Thyroid gland (tissue), 4 donors: ENCODE measurements at regions not wholly inside any gene's neighbourhood (a gene's known extent, or its start where the extent isn't known, plus 50 kb on each side); places are given as distances from the start of the nearest gene placed in this dataset.

Source experiments
- DNase-seq, 2 donors: peaks; one replicate each; pipeline ENCODE4 v3.0.0-alpha.2; 2019
- H3K27ac ChIP-seq, 3 donors: fragments of 200-600 bp; sonication (generic); 1 replicate in 2 of 3; 2 replicates in 1 of 3; pipeline ENCODE4 v1.5.1; 2016 to 2019; ENCODE audit warnings: mild to moderate bottlenecking in 1 of 3, moderate library complexity in 1 of 3
- H3K27me3 ChIP-seq: fragments of 200-600 bp; sonication (generic); one replicate; pipeline ENCODE4 v1.5.1; 2019
- H3K36me3 ChIP-seq, 2 donors: fragments of 200-600 bp; sonication (generic); one replicate each; pipeline ENCODE4 v1.5.1; 2016 to 2019
- H3K4me1 ChIP-seq, 2 donors: fragments of 200-600 bp; sonication (generic); one replicate each; pipeline ENCODE4 v1.5.1; 2017 to 2019
- H3K4me3 ChIP-seq, 3 donors: fragments of 200-600 bp; sonication (generic); replicated peaks in 1 of 3; 1 replicate in 2 of 3; 2 replicates in 1 of 3; pipeline ENCODE4 v1.5.1; 2016; ENCODE audit warnings: mild to moderate bottlenecking in 1 of 3
- H3K9me3 ChIP-seq: fragments of 200-600 bp; sonication (generic); one replicate; pipeline ENCODE4 v1.5.1; 2017
- CTCF ChIP-seq, 6 experiments: fragments of 200-600 bp in 3 of 6; fragments of 450-650 bp in 3 of 6; sonication (generic) in 3 of 6; IDR thresholded peaks; one replicate each; pipeline ENCODE4 v1.5.1; 2016 to 2019; ENCODE audit warnings: antibody characterized with exemption in 6 of 6, mild to moderate bottlenecking in 2 of 6, inconsistent platforms in 1 of 6, moderate library complexity in 1 of 6
- POLR2A ChIP-seq, 2 donors: fragments of 450-650 bp; IDR thresholded peaks; one replicate each; pipeline ENCODE4 v1.6.1; 2017; ENCODE audit warnings: antibody characterized with exemption in 2 of 2, mild to moderate bottlenecking in 2 of 2, moderate library complexity in 1 of 2
- WGBS, 2 donors: methylation state at CpG; one replicate each; pipeline ENCODE4 v1.1.5; 2017; 5-methylcytosine and 5-hydroxymethylcytosine counted together
- intact Hi-C: fragments of 100-400 bp; cut with DNase I; formaldehyde crosslinking; loops from one replicate; pipeline ENCODE4 v1.15.1; 2023

GRCh38 chr4:79212311-79212710, 113.5 kb downstream of the NAA11 start:
- Histone ChIP-seq H3K36me3 (no peaks in the 10 kb centered on the region), H3K27me3 (no peaks in the 10 kb centered on the region), H3K4me3 (no peak overlapping the region), H3K27ac (no peak overlapping the region), H3K4me1 (no peaks in the 10 kb centered on the region), H3K9me3 (no peaks in the 10 kb centered on the region)
- DNase-seq = no peak
- 89 to 94% methylated on average over 4 of the region's 4 CpGs for whole genome bisulfite sequencing, 2 donors
- intact Hi-C loops = no loop called here
- TF ChIP-seq POLR2A (IDR thresholded peaks at IDR 0.05) = no peak
- TF ChIP-seq CTCF (IDR thresholded peaks at IDR 0.05) = no peak

- no peak overlapping the region for H3K4me3 ChIP-seq
- no peaks in the 10 kb centered on the region for H3K36me3 ChIP-seq
- no peaks in the 10 kb centered on the region for H3K9me3 ChIP-seq
- H3K4me1 ChIP-seq = no peaks in the 10 kb centered on the region
- intact Hi-C loops = no loop called here
- 86 to 88% methylated on average over 3 of the region's 3 CpGs for WGBS, 2 donors
- no peak for TF ChIP-seq POLR2A (IDR thresholded peaks at IDR 0.05)
- TF ChIP-seq CTCF (IDR thresholded peaks at IDR 0.05) = no peak
- DNase-seq = no peak
- no peaks in the 10 kb centered on the region for H3K27me3 ChIP-seq
- H3K27ac ChIP-seq = no peak overlapping the region
Measured at GRCh38 chr4:79211490-79211889, 114.4 kb downstream of the NAA11 start.

GRCh38 chr4:79210636-79211049, 115.2 kb downstream of the NAA11 start:
- Histone ChIP-seq H3K4me3 (no peak overlapping the region), H3K9me3 (no peaks in the 10 kb centered on the region), H3K36me3 (no peaks in the 10 kb centered on the region), H3K27me3 (no peaks in the 10 kb centered on the region), H3K27ac (no peak overlapping the region), H3K4me1 (no peaks in the 10 kb centered on the region)
- TF ChIP-seq CTCF (IDR thresholded peaks at IDR 0.05) (no peak), POLR2A (IDR thresholded peaks at IDR 0.05) (no peak)
- intact Hi-C loops = no loop called here
- WGBS, 2 donors = 93% methylated on average over 7 of the region's 7 CpGs
- DNase-seq = no peak

- Histone ChIP-seq H3K36me3 (no peaks in the 10 kb centered on the region), H3K27ac (no peak overlapping the region), H3K9me3 (no peaks in the 10 kb centered on the region), H3K27me3 (no peaks in the 10 kb centered on the region), H3K4me3 (no peak overlapping the region), H3K4me1 (no peaks in the 10 kb centered on the region)
- WGBS, 2 donors = 76 to 80% methylated on average over 14 of the region's 14 CpGs
- DNase-seq = no peak
- no peak for TF ChIP-seq CTCF (IDR thresholded peaks at IDR 0.05)
- TF ChIP-seq POLR2A (IDR thresholded peaks at IDR 0.05) = no peak
- intact Hi-C loops = no loop called here
Measured at GRCh38 chr4:79209822-79210635, 115.8 kb downstream of the NAA11 start.

- TF ChIP-seq POLR2A (IDR thresholded peaks at IDR 0.05) (no peak), CTCF (IDR thresholded peaks at IDR 0.05) (no peak)
- intact Hi-C loops = no loop called here
- Histone ChIP-seq H3K27ac (no peak overlapping the region), H3K4me3 (no peak overlapping the region), H3K27me3 (no peaks in the 10 kb centered on the region), H3K36me3 (no peaks in the 10 kb centered on the region), H3K9me3 (no peaks in the 10 kb centered on the region), H3K4me1 (no peaks in the 10 kb centered on the region)
- 73 to 85% methylated on average over 3 of the region's 3 CpGs for WGBS, 2 donors
- no peak for DNase-seq
Measured at GRCh38 chr4:79209081-79209480, 116.8 kb downstream of the NAA11 start.
